HG03103 (cell line): ENCODE measurements at regions not wholly inside any gene's neighbourhood (a gene's known extent, or its start where the extent isn't known, plus 50 kb on each side); places are given as distances from the start of the nearest gene placed in this dataset.

Experiments used
- ATAC-seq: cut with Tn5 transposase; IDR thresholded peaks from one replicate; pipeline ENCODE4 v1.9.1; 2021; ENCODE audit warnings: low read depth; ENCODE audit not compliant: unreplicated experiment

DNA sequence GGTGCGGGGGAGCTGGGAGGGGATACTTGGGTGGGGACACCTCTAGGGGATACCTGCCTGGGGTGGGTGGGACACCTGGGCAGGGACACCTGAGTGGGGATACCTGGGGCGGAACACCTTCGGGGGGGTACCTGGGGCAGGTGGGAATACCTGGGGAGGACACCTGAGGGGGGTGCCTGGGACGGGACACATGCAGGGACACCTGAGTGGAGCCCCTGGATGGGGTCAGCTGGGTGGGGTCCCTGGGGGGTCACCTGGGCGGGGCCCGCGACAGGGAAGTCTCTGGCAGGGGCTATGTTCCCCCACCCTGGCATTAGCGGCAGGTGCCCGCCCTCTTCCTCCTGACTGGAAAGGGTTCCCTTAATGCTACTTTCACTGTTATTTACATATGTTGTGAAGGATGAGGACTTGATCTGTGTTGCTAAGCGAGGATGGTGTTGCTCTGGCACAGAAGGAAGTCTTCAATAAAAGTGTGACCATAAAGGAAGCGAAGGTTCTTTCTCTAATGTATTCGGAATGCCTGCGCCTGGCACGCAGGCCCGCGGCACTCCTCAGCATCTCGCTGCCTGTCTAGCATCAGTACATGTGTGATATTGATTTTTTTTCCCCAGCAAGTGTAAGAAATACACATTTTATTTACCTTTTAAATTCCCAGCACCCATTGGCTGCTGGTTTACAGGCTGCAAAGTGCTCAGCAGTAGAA is 801.7 kb downstream of the BRD1 start:
- no peak for ATAC-seq

DNA sequence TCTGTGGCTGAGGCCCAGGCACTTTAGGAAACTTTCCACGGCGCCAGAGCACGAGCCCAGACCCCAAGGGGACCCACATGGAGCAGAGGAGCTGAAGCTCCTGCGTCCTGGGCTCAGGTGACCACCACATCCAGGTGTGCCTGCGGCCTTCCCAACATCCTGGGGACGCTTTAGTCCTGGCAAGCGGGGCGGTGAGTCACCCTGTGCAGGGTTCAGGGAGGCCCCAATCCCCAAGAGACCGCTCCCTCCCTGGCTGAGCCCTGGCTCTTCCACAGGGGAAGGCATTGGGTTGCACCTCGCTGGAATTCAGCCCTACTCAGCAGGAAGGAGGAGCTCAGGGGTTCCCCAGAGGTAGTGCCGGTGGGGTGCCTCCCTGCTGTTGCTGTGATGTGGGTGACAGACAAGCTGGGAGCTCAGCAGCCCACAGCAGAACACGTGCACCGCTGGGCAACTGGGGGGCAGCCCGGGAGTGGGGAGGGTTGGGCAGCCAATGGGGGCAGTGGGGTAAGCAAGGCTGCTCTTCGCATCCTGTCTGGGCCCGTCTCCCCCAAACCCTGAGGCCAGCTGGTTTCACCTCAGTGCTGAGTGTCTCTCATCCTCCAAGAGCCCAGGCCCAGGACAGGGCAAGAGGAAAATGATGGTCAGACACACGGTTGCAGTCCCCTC is 802.8 kb downstream of the BRD1 start:
- no peak for ATAC-seq

DNA sequence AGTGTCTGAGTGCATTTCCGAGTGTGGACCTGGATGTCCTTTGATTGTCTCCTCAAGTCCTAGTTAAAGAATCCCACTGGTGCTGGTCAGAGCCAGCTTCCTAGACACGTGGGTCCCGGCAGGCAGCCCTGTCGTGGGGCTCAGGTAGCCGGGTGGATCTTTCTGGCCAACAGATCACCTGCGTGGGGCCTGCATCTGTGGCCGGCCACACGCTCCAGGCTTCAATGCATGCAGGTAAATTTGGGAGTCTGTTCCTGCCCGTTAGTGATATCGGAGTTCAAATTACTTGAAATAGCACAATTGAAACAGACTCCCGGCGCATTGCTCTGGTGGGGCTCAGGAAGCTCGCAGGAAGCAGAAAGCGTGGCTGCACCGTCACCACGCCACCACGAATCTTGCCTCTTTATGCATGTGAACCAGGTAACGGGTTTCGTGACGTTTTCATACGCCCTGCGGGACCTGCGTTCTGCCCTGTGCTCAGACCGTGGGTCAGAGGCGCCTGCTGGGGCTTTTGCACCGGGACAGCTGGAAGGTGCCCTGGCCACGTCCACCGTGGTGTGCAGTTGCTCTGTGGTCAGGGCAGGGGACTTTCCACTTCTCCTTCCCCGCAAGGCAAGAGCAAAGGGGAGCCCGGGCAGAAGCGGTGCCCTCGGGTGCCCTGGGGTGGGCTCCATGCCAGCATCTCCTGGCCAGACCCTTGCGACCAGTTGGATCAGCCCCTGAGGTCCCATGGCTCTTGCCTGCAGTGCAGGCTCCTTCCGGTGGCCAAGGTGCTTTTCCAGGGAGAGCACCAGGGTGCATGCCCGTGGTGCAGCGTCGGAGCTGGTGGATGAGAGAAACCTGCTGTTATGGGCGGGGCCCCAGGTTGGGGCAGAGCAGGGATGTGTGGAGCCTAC is 803.5 kb downstream of the BRD1 start:
- no peak for ATAC-seq

DNA sequence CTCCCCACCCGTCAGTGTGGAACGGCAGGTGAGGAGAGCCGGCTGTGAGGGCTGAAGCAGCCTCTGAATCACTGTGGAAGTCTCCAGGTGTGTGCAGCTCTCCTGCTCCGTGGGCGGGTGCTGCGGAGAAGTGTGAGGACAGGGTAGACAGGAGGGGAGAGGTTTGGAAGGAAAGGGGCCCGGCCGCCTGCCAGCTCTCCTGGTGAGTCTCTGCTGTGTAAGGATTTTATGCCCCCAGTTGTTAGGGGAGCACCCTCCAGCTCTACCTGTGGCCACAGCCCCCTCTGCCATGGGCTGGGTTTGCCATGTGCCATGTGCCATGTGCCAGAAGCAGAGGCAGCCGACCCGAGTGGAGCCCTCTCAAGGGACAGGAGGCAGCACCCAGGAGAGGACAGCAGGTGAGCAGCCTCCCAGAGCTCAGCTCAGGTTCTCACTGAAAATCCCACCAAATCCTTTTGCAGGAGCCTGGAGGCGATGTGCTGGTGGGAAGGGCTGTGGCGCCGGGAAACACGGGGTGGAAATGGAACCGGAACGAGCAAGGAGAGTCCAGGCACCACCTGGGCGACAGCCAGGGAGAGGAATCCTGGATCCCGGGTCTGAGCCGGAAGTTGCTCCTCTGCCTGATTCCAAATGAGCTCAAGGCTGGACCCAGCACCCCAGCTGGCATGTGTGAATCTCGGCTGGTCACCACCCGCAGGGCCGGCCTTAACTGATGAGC is 804.4 kb downstream of the BRD1 start:
- no peak for ATAC-seq

DNA sequence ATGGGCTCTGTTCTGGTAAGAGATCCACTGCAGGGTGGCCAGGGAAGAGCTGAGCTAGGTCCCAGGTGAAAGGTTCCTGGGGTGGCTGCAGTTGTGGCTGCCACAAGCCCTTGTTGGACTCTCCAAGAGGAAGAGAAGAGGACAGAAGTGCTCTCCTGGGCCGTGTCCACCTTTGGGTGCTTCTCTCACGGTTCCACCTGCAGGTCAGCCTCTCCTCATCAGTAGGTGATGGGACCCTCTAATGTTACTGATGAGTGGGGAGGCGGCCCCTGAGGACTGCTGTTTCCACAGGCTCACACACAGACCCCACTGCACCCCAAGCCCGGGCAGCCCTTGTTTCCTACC is 804.9 kb downstream of the BRD1 start:
- no peak for ATAC-seq

DNA sequence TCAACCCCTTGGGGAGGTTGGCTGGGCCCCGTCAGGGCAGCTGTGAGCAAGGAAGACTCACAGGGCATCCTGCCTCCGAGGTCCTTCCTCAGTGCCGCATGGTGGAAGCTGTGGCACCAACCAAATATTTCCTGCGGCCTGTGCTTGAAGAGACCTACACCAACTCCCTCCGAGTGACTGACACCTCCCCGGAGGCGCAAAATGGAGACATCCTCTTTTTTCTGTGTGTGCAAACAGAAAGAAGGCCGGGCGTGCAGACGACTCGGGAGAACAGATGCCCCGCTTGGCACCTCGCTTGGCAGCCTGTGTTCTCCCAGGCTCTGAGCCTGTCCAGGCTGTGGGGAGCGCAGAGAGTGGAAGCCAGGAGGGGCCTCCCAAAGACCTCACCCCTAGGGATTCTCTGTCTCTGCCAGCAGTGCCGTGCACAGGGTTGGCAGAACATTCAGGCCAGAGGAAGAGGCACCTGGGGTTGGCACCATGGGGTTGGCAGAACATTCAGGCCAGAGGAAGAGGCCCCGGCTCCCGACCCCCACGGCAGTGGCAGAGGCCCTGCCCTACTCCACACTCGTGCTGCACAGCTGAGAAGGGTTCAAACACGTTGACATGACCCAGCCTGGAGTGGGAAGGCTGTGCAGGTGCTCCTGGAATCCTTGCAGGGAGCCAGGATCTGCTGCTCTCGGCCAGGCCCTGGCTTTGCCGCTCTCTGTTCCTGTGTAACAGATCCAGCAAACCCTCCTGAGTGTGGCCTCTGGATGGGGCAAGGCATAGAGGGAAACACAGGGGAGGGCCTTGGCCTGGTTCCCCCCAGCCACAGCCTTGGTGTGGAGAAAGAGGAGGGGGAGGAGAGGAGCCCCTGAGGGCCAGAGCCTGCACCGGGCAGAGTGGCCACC is 805.5 kb downstream of the BRD1 start:
- ATAC-seq, result no peak

DNA sequence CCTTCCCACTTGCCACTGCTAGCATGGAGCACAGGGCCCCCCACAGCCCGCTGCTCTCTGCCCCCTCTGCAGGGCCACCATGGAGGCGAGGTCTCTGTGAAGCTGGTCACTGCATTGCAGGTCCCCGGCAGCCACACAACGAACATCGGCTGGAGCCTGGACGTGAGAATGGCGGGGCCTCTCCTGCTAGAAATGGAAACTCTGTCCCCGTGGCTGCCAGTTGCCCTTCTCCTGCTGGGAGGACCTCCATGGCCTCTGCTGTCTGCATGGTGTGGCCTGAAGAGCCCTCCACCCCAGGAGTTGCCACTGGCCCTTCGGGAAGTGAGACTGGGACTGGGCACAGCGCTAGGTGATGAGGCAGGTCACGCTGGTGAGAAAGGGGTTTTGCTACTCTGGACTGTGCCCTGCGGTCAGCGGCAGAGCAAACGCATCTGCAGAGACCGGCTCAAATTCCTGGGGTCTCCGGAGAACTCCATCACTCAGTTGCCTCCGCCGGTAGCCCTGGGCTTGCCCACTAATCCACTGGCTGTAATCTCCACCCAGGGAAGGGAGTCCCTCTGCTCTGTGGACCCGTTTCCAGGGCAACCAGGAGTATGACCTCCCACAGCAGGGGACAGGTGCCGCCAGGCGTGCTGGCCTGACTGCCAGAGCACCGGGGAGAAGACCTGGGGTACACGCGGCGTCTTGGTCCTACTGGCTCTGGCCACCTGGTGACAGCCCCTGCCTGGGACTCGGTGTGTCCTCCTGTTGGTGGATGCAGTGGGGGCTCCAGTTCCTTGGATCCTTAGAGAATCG is 806.3 kb downstream of the BRD1 start:
- no peak for ATAC-seq

DNA sequence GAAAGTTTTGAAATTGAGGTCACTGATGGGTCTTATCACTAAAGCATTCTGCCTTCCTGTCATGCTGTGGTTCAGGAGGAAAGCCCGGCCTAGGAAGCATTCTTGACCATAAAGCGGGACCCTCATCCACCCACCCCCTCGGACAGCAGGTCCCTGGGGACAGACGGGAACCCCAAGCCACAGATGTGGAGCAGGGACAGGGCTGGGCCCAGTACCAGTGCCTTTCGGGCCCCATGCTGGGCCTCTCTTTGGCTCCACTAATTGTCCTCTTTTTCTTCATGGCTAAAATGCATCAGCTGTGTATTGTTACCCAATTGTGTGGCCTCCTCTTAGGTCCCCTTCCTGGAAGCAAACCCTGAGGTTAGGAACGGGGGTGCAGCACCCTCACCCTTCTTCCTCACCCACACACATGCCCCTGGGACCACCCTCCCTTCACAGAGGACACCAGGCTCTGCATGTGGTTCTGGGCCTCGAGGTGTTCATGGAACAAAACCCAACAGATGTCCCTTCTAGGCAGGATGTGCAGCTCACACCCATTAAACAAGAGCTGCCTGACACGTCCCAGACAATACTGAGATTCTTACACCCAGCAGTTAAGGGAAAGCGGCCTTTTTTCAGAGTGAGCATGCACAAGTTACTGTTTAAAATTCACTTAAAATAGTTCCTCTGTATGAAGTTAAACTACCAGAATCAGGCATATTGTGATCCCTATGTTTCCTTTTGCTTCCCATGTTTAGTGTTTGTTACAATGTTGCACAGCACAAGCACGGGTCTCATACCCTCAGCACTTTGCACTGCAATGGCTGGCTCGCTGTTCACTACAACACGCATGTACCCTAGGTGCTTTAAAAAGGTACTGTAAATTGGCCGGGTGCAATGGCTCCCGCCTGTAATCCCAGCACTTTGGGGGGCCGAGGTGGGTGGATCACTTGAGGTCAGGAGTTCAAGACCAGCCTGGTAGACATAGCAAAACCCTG is 807.6 kb downstream of the BRD1 start:
- ATAC-seq, result no peak

DNA sequence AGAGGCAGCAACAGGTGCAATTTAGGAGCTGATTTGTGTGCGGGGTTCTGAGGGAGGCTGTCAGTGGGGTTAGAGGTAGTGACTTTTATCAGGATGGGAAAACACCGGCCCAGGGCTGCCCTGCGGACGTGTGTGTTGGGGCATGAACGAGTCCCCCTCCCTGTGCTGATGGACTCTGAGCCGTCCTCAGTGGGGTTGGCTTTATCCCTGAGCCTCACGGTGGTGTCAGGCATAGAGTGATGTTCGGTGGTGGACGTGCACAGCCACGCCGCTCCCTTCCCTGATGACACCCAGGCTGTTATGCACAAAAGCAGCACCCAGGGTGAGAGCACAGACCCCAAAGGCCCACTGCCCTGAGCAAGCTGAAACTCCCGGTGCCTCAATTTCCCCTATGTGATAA is 809.1 kb downstream of the BRD1 start:
- ATAC-seq, result no peak

DNA sequence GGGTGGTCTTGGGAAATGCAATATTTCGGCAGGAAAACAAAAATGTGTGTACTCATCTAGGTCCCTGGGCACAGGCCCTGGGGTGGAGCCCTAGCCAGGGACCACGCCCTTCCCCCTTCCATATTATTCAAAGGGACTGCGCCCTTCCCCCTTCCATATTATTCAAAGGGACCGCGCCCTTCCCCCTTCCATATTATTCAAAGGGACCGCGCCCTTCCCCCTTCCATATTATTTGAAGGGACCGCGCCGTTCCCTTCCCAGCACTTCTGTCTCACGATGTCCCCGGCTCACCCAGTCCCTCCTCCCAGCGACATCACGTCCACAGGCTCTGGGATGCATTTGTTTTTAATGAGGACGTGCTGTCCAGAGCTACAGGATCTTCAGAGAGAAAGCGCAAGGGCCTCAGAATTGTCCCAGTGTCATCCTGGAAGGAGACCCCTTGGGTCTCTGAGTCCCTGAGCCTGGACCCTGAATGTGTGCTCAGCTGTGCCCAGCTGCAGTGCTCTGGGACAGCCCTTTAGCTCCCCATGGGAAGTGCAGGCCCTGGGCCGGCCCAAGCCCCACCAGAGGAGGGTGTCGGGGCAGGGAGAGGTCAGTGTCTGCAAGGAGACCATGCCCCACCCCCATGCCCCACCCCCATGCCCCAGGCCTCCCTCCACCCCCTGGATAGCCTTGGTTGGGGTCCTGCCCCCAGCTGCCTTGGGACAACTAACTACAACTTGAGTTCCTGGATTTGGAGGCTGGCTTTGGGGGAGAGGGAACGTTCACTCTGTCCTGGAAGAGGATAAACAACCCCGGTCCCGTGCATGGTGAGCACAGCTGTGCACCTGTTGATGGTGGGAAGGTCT is 810.0 kb downstream of the BRD1 start:
- ATAC-seq, result no peak

DNA sequence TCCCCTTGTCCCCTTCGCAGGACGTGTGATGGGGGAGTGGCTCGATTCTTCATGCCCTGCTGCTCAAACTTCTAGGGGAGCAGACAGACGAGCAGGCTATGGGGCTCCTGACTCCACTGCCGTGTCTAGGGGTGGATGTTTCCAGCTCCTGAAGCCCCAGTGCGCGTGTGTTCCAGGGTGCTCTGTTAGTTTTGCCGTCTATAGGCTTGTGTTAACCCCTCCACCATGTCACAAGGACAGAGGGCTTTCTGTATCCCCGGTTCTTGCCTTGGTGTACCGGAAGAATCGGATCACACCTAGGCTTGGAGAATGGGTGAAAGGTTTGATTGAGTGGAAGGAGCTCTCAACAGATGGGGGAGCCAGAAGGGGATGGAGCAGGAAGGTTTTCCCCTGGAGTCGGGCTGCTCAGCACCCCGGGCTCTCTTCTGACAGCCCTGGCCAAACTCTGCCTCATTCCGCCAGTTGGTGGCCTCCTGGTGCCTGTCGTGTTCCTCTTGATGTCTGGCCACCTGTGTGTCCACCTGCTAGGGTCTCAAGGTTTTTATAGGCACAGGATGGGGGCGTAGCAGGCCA is 810.7 kb downstream of the BRD1 start:
- ATAC-seq, result no peak

DNA sequence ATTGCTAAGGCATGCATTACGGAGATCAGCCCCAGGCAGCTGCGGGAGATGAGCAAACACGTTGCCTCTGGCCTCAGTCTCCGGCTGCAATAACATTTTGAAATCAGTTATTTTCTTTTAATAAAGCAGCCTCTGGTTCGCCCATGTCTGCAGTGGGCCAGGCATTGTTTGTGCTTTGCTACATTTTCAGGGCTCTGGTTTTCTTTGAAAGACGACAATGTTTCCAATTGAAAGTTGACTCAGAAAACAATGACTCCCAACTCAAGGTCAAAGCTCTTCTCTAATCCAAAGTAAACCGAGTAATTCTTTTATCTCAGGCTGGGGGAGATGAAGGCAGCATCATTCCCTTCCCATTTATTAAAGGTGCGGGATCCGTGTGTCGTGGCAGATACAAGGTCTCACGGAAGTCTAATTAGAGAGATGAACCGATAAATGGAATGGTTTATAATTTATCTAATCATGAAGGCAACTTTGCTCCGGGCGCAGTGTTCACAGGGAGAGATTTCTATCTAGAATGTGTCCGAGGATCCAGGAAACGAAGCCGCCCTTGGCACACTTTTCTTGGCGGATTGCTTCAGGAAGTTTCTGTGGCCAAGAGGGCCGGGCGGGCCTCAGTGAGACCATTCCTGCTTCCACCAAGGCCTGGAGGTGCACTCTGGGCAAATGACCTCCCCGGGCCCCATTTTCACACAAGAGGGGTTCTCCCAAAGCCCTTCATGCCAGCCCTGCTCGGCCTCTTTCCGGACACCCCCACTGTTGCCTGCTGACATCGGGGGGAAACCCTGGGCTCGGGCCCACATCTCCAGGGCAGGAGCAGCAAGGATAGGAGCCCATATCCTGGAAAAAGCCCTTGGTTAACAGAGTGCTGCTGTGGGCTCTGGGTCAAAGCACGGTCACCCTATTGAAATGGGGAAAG is 811.4 kb downstream of the BRD1 start:
- ATAC-seq, result no peak

DNA sequence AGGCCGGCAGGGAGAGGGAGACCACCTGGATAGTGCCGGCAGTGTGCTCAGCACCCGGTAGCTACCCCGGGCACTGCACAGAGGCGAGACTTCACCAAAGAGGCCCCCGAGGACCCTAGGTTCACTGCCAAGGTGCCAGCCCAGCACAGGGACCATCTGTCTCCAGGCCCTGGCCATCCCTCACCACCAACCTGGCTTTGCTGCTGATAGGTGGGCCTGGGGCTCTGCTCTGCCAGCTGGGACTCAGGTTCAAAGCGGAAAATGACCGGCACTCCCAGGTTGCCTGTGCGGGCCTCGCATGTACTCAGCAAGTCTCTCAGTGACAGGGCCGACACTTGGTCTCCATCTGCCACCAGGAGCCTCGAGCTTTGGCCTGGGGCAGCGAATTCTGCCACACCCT is 812.2 kb downstream of the BRD1 start:
- no peak for ATAC-seq

DNA sequence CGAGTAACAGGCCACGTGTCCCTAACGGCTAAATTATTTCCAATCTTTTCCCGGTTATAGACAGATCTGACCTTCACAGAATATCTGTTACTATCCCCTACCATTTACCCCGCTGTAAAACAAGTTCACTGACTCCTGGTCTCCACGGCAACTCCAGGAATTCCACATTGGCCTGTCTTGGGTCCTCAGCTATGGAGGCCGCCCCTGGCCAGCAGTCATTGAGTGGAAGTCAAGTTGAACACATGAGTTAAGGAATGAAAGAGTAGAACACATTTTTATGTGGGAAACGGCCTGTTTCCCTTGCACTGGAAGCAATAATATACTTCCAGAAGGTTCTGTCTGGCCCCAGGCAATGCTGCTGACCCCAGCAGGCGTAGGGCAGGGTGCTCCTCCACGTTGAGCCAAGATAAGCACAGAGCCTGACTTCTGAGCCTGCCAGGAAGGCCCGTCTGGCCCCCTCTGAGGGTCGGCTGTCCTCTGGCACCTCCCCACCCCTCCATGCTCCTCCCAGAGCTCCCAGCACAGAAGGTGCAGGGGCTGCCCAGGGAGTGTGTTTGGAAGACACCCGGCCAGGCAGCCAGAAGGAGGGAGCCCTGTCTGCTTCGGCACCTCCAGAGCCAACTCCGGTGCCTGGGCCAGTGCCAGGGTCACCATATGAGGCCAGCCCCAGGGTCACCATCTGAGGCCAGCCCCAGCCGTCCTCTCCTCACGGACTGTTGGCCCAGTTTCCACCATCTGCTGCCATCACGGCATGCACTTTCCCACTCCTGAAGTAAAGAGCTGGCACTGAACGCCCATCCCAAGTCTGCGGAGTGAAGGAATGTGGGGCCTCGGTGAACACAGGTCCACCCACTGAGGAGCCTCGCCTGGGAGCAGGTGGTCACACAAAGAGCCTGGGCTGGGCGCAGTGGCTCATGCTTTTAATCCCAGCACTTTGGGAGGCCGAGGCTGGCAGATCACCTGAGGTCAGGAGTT is 813.2 kb downstream of the BRD1 start:
- no peak for ATAC-seq

DNA sequence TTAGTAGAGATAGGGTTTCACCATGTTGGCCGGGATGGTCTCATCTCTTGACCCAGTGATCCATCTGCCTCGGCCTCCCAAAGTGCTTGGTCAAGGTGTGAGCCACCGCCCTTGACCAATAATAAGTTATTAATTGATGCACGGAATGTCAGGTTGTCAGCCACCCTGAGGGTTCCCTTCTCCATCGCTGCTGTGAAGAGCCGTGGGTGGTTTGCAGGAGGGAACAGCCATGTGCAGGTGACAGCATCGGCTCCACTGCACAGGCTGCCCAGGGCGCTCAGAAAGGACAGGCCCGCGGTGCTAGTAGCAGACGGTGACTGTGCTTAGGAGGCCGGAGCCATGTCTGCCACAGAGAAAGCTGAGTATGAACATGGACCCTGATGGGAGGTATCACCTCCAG is 814.0 kb downstream of the BRD1 start:
- ATAC-seq, result no peak
